GM19467 (cell line): ENCODE measurements at regions not wholly inside any gene's neighbourhood (a gene's known extent, or its start where the extent isn't known, plus 50 kb on each side); places are given as distances from the start of the nearest gene placed in this dataset.
A peak's percentile ranks its signal among the peaks of the same experiment; 100 is the strongest.
"Not testable (repeated sequence)": the region's sequence is repeated elsewhere in the genome, so short reads cannot be mapped to it uniquely, and the experiment has no call there.

ENCODE experiments used
- ATAC-seq: cut with Tn5 transposase; IDR thresholded peaks from one replicate; pipeline ENCODE4 v1.9.1; 2021; ENCODE audit warnings: mild to moderate bottlenecking, moderate library complexity; ENCODE audit not compliant: unreplicated experiment

DNA sequence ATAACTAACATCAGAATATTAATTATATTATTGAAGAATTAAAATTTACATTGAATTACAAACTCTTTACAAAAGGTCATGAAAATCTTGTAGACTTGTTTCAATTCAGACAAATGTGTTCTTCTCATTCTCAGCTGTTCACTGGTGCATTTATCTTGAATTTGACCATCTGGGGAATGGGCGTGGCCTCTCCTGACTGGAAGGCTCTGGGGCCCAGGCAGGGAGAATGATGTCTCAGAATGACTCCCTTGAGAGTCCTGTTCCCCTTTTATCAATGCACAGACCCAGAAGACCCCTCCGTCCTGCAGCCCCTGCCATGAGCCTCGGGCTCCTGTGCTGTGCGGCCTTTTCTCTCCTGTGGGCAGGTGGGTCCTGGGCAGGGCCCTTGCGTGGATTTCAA, 242.2 kb upstream of the PRSS1 start:
- ATAC-seq: not testable (repeated sequence)

DNA sequence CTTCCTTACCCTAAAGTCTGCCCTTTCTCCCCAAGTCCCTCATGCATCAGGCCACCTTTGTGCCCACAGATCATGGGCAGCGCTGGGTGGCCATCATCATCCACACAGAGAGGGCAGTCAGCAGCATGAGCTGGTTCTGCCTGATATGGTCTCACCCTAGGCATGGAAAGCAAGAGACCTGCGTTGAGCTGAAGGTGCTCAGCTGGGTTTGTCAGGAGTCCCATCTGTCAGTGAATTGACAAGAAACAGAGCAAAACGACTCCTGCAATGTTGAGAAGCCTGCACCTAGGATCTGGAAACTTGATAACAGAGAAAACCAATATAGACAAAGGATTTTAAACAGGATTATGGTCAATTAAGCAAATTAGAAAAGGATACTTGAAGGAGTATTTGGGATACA, 242.7 kb upstream of the PRSS1 start:
- no peak for ATAC-seq

GRCh38 chr7:142503949-142504348, 245.3 kb upstream of the PRSS1 start:
- not testable (repeated sequence) for ATAC-seq

DNA sequence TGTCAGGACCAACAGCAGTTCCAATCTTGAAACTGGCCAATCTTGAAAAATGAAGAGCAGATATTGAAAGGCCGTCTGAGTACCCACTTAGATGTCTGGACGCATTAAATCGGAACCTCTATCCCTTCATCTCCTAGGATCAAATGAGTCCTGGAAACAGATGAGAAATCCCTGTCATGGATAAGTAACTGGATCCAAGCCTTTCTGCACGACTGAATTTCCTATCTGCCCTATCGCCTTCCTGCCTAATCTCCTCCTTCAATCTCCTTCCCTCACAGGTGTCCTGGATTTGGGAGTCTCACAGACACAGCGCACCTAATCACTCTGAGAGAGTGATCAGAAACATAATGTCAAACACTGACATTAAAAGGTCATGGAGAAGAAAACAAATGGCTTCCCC, 245.2 kb upstream of the PRSS58 start:
- no peak for ATAC-seq

GRCh38 chr7:142501434-142501833, 243.6 kb upstream of the PRSS58 start:
- ATAC-seq: no peak

DNA sequence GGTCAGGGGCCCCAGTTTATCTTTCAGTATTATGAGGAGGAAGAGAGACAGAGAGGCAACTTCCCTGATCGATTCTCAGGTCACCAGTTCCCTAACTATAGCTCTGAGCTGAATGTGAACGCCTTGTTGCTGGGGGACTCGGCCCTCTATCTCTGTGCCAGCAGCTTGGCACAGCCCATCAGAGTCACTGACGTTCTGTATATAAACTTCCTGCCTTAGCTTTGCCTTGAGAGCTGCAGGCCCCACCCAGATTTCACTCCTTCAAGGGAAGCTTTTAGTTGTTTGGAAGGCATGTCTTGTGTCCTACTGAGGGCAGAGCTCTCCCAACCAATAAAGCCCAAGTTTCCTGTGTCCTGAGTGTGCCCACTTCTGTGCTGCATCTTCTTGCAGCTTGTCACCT, 242.5 kb upstream of the PRSS58 start:
- ATAC-seq: no peak

DNA sequence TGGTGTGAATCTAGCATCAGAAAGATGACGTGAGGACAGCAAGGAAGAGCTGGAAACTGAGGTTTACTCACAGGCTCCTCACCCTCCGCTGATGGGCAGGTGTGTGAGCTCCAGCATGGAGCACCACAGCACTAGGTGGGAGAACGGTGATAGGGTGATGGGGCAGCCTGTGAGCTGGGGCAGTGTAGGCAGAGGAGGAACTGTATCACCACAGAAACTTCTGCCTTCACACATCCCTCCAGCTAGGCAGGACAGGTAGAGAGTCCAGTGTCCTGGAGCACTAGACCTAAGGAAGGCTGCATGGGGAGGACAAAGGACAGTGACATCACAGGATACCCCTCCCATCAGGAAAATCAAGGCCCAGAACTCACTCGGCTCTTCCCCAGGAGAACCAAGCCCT, 241.8 kb upstream of the PRSS58 start:
- no peak for ATAC-seq

GRCh38 chr7:142498364-142498763, 240.5 kb upstream of the PRSS58 start:
- ATAC-seq: no peak

- ATAC-seq: peak; percentile 66
These were observed 238.7 kb upstream of the PRSS58 start for GRCh38 chr7:142496545-142496991.

GRCh38 chr7:142495879-142496278, 238.0 kb upstream of the PRSS58 start:
- ATAC-seq: not testable (repeated sequence)

DNA sequence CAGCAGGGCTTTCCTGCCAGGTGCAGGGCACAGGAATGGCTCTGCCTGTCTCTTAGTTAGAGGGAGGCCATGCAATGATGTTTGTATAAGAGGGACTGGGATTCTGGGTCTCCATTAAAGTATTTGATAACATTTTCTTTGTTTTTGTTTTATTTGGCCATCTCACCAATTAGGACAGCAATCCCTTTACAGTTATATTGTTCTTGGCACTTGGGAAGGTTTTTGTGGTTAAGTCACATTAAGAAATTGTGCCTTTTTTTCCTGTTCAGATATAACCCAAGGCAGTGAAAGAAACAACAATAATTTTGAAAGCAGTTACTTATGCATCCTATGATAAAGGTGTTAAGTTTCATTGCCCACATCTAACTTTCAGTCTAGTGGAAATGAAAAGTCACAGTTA, 237.4 kb upstream of the PRSS58 start:
- ATAC-seq: not testable (repeated sequence)

- ATAC-seq: no peak
These were observed 236.2 kb upstream of the PRSS58 start for GRCh38 chr7:142494021-142494420.

- ATAC-seq: no peak
These were observed 231.0 kb upstream of the PRSS58 start for GRCh38 chr7:142488842-142489241.

DNA sequence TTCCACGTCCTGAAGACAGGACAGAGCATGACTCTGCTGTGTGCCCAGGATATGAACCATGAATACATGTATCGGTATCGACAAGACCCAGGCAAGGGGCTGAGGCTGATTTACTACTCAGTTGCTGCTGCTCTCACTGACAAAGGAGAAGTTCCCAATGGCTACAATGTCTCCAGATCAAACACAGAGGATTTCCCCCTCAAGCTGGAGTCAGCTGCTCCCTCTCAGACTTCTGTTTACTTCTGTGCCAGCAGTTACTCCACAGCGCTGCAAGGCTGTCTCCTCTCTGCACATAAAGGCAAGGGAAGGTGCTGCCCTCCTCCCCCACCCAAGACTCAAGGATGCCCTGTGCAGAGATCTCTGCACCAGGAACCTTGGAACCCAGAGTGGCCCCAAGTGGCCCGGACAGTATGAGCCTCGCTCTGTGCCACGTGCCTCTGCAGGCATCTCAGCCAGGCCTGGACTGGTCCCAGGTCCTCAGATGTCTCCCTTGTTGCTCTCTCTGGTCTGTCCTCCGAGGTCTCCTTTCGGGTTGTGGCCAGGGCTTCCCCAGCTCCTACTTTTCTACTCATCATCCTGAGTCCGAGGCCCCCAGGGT, 230.3 kb upstream of the PRSS58 start:
- no peak for ATAC-seq

- ATAC-seq: not testable (repeated sequence)
These were observed 229.7 kb upstream of the PRSS58 start for GRCh38 chr7:142487565-142487964.

- no peak for ATAC-seq
These were observed 229.3 kb upstream of the PRSS58 start for GRCh38 chr7:142487124-142487523.

DNA sequence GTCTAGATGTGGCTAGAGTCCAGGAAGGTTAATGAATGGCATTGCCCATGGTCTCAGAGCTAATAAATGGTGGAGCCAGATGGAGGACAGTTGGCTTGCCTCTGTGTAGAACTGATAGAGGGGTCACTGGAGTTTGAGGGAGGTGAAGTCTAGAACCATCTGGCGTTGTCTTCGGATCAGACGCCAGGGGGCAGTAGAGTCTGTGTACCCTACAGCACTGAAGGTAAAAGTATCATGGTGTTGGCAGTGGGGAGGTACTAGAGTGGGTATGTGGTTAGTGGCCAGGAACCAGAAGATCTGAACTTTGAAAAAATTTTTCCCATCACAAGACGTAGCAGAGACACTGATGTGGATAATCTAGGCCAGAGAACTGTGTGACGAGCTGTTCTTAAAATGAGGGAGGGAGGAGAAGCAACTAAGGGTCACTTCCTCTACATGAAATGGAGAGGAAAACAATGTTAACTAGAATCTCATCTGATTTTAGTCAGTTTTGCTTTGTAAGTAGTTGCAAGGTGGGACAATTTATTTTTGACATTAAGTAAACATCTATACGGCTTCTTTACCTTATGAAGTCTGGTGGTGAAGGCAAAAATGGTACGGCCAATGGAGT, 227.9 kb upstream of the PRSS58 start:
- ATAC-seq: no peak

DNA sequence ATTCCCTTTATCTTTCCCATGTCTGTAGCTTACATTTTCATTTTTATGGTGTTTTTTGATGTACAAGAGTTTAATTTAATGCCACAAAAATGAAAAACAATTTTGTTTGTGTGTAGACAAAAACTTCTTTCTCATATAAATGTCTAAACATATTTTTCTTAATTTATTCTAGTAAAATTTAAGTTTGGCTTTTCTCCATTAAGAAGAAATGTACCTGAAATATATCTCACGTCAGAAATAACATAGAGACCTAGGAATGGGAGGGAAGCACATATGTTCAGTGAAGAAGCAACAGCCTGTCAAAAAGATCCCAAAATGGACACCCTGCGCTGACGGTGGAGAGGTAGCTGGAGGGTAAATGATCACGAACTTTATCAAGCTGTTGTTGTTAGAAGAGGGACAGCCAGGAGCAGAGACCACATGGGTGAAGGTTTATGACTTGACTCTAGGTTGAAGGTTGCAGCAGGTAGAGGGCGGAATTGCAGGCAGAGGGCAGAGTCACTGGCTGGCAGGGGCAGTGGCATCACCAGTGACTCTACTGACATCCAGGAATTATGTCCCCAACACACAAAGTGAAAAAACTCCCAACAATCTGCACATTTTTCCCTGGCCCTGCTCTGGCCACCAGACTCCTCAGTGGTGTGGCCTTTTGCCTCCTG, 225.9 kb upstream of the PRSS58 start:
- ATAC-seq: no peak

GRCh38 chr7:142482891-142483658, 225.2 kb upstream of the PRSS58 start:
- ATAC-seq: peak; percentile 63

DNA sequence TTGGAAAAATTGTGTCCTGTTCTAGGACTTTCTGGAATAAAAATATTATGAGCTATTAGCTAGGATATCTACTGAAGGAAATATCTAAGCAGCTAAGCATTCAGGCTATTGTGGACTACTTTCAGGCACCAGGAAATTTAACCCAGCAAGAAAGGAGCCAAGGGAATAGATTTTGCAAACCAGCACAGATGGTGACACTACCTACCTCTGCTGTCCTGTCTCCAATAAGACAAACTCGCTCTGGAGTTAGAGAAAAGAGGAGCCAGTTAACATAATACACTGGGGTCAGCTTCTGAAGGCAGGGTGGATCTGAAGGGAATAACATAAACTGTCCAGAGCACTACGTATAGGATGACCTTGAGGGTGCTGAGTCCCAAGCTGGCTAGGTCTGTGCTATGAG, 223.7 kb upstream of the PRSS58 start:
- ATAC-seq: no peak

GRCh38 chr7:142478479-142479220, 220.8 kb upstream of the PRSS58 start:
- ATAC-seq: peak; percentile 78
